H1 (cell line): ENCODE measurements at regions not wholly inside any gene's neighbourhood (a gene's known extent, or its start where the extent isn't known, plus 50 kb on each side); places are given as distances from the start of the nearest gene placed in this dataset.

ENCODE experiments used
- CHD7 ChIP-seq: fragments of 300-600 bp; sonication (generic); IDR thresholded peaks from 2 replicates; pipeline ENCODE4 v1.7.1; 2012; ENCODE audit warnings: low read length, moderate library complexity, mild to moderate bottlenecking, inconsistent platforms; ENCODE audit not compliant: insufficient replicate concordance
- EP300 ChIP-seq, 2 experiments: IDR thresholded peaks; 1 replicate in 1 of 2; 2 replicates in 1 of 2; pipeline ENCODE4 v1.6.1; 2011 to 2012; ENCODE audit warnings: low read depth in 2 of 2, low read length in 2 of 2, mild to moderate bottlenecking in 2 of 2, borderline replicate concordance in 1 of 2, inconsistent platforms in 1 of 2, moderate library complexity in 1 of 2
- KDM5A ChIP-seq: fragments of 200-600 bp; IDR thresholded peaks from 2 replicates; pipeline ENCODE4 v1.7.1; 2012; ENCODE audit warnings: mild to moderate bottlenecking, low read length, inconsistent platforms, mixed read lengths
- NRF1 ChIP-seq: IDR thresholded peaks from 2 replicates; pipeline ENCODE4 v1.6.1; 2011; ENCODE audit warnings: mild to moderate bottlenecking, low read depth, low read length, improper control_type of control experiment
- POLR2AphosphoS5 ChIP-seq: IDR thresholded peaks from 2 replicates; pipeline ENCODE4 v1.6.1; 2011; ENCODE audit warnings: low read depth, low read length
- SP2 ChIP-seq: IDR thresholded peaks from 2 replicates; pipeline ENCODE4 v1.6.1; 2012; ENCODE audit warnings: mild to moderate bottlenecking, low read length, inconsistent platforms
- ZNF274 ChIP-seq: IDR thresholded peaks from 2 replicates; pipeline ENCODE4 v1.7.0; 2012; ENCODE audit warnings: low read length, borderline replicate concordance; ENCODE audit errors: extremely low read depth
- TF ChIP-seq, protein P1 (sequence below), 3 experiments: IDR thresholded peaks; 1 replicate in 2 of 3; 2 replicates in 1 of 3; pipeline versions ENCODE4 v1.5.1 to v1.6.1; 2011; ENCODE audit warnings: low read length in 3 of 3, mild to moderate bottlenecking in 3 of 3, inconsistent platforms in 2 of 3, low read depth in 1 of 3, moderate library complexity in 1 of 3; ENCODE audit not compliant: insufficient read depth in 1 of 3; ENCODE audit errors: control extremely low read depth in 1 of 3

DNA sequence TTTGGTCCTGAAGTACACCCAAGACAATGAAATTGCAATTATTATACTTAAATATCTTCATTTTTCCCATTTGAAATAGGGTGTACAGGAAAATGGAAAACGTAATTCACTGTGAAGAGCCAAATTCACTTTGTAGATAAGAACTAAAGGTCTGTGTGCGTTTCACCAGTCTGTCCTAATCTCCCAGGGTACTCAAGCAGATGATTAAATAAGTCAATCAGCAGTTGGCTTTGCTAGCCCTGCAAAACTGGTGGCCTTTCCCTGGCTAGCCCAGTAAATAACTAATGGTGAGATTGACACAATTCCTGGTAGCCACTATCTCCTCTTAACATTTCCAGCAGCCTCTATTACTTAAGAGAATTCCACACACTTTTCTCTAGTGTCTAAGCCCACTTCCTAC is 389.3 kb downstream of the TBL1XR1 start:
- TF ChIP-seq ZNF274 (no peak), NRF1 (no peak), KDM5A (no peak), CHD7 (no peak), POLR2AphosphoS5 (no peak), SP2 (no peak), EP300 (IDR thresholded peaks at IDR 0.05; ENCODE audit: borderline replicate concordance in 1 of 2, low read depth in 2 of 2, low read length in 2 of 2) (no peak)
- TF ChIP-seq, protein P1, sequence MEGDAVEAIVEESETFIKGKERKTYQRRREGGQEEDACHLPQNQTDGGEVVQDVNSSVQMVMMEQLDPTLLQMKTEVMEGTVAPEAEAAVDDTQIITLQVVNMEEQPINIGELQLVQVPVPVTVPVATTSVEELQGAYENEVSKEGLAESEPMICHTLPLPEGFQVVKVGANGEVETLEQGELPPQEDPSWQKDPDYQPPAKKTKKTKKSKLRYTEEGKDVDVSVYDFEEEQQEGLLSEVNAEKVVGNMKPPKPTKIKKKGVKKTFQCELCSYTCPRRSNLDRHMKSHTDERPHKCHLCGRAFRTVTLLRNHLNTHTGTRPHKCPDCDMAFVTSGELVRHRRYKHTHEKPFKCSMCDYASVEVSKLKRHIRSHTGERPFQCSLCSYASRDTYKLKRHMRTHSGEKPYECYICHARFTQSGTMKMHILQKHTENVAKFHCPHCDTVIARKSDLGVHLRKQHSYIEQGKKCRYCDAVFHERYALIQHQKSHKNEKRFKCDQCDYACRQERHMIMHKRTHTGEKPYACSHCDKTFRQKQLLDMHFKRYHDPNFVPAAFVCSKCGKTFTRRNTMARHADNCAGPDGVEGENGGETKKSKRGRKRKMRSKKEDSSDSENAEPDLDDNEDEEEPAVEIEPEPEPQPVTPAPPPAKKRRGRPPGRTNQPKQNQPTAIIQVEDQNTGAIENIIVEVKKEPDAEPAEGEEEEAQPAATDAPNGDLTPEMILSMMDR (IDR thresholded peaks at IDR 0.05; ENCODE audit: control extremely low read depth in 1 of 3, insufficient read depth in 1 of 3, low read depth in 1 of 3, low read length in 3 of 3), result no peak
